ENCODE measurements at regions not wholly inside any gene's neighbourhood (a gene's known extent, or its start where the extent isn't known, plus 50 kb on each side); places are given as distances from the start of the nearest gene placed in this dataset.

DNA sequence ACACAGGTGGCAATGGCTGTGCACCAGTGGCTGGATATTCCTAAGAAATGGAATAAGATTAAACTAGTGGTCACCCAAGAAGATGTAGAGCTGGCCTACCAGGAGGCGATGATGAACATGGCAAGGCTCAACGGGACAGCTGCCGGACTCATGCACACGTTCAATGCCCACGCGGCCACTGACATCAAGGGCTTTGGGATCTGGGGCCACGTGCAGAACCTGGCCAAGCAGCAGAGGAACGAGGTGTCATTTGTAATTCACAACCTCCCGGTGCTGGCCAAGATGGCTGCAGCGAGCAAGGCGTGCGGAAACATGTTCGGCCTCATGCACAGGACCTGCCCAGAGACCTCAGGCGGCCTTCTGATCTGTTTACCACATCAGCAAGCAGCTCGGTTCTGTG lies 190.8 kb downstream of the FTCDNL1 start:
- TF ChIP-seq, protein P1, sequence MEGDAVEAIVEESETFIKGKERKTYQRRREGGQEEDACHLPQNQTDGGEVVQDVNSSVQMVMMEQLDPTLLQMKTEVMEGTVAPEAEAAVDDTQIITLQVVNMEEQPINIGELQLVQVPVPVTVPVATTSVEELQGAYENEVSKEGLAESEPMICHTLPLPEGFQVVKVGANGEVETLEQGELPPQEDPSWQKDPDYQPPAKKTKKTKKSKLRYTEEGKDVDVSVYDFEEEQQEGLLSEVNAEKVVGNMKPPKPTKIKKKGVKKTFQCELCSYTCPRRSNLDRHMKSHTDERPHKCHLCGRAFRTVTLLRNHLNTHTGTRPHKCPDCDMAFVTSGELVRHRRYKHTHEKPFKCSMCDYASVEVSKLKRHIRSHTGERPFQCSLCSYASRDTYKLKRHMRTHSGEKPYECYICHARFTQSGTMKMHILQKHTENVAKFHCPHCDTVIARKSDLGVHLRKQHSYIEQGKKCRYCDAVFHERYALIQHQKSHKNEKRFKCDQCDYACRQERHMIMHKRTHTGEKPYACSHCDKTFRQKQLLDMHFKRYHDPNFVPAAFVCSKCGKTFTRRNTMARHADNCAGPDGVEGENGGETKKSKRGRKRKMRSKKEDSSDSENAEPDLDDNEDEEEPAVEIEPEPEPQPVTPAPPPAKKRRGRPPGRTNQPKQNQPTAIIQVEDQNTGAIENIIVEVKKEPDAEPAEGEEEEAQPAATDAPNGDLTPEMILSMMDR (IDR thresholded peaks at IDR 0.05; ENCODE audit: poor library complexity) = no peak
- no peak for TF ChIP-seq EZH2 (IDR thresholded peaks at IDR 0.05; ENCODE audit: borderline replicate concordance)

Measured in hepatocyte (in vitro differentiated cells).